BE2C (cell line): ENCODE measurements at regions not wholly inside any gene's neighbourhood (a gene's known extent, or its start where the extent isn't known, plus 50 kb on each side); places are given as distances from the start of the nearest gene placed in this dataset.

Experiments used
- DNase-seq: peaks from one replicate; pipeline ENCODE4 v3.0.0-alpha.2; 2020
- H3K27me3 ChIP-seq: fragments of 250-450 bp; sonication (Bioruptor Pico); 2 replicates; pipeline ENCODE4 v1.5.1; 2020; ENCODE audit warnings: mild to moderate bottlenecking
- H3K36me3 ChIP-seq: fragments of 250-450 bp; sonication (Bioruptor Pico); 2 replicates; pipeline ENCODE4 v1.5.1; 2020; ENCODE audit warnings: mild to moderate bottlenecking
- H3K4me1 ChIP-seq: fragments of 250-450 bp; sonication (Bioruptor Pico); 2 replicates; pipeline ENCODE4 v1.5.1; 2020
- H3K4me3 ChIP-seq: 2 replicates; pipeline ENCODE4 v1.5.1; 2011; ENCODE audit warnings: low read depth, low read length
- H3K9me3 ChIP-seq: fragments of 250-450 bp; sonication (Bioruptor Pico); 2 replicates; pipeline ENCODE4 v1.5.1; 2020
- TF ChIP-seq, protein P1 (sequence below): IDR thresholded peaks from 2 replicates; pipeline ENCODE4 v1.5.1; 2012; ENCODE audit warnings: mild to moderate bottlenecking, low read depth, low read length

DNA sequence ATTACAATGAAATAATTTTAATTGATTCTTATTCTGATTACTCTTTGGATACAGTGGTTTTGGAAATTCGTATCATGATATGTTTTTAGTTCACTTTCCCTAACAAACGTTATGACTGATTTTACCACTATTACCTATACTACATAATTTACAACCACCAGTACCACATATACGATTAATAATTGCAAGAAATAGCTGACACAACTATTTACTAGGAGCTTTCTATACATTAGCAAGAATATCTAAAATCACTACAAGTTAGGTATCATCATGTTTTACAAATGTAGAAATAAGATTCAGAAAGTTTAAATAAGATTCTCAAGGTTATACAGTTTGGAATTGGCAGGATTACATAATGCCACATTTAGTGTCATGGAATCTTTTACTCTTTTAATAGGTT lies 1401.1 kb upstream of the RAG2 start:
- no peaks in the 10 kb centered on the region for H3K27me3 ChIP-seq
- DNase-seq: no peak
- H3K4me1 ChIP-seq: no peaks in the 10 kb centered on the region
- H3K4me3 ChIP-seq: no peak overlapping the region
- no peaks in the 10 kb centered on the region for H3K36me3 ChIP-seq
- TF ChIP-seq, protein P1, sequence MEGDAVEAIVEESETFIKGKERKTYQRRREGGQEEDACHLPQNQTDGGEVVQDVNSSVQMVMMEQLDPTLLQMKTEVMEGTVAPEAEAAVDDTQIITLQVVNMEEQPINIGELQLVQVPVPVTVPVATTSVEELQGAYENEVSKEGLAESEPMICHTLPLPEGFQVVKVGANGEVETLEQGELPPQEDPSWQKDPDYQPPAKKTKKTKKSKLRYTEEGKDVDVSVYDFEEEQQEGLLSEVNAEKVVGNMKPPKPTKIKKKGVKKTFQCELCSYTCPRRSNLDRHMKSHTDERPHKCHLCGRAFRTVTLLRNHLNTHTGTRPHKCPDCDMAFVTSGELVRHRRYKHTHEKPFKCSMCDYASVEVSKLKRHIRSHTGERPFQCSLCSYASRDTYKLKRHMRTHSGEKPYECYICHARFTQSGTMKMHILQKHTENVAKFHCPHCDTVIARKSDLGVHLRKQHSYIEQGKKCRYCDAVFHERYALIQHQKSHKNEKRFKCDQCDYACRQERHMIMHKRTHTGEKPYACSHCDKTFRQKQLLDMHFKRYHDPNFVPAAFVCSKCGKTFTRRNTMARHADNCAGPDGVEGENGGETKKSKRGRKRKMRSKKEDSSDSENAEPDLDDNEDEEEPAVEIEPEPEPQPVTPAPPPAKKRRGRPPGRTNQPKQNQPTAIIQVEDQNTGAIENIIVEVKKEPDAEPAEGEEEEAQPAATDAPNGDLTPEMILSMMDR: no peak
- H3K9me3 ChIP-seq: no peaks in the 10 kb centered on the region

DNA sequence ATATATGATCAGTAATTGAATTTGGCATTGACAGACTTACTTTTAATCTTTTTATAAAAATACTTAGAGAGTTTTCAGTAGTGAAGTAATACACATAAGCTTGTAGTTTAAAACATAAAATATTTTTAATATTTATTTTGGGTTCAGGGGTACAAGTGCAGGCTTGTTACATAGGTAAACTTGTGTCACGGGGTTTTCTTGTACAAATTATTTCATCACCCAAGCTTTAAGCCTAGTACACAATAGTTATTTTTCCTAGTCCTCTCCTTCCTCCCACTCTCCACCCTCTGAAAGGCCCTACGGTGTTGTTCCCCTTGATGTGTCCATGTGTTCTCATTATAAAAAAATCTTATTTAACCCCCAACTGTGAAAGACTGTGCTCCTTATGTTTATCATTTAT lies 1397.8 kb upstream of the RAG2 start:
- no peaks in the 10 kb centered on the region for H3K27me3 ChIP-seq
- H3K4me1 ChIP-seq: no peaks in the 10 kb centered on the region
- DNase-seq: no peak
- no peaks in the 10 kb centered on the region for H3K9me3 ChIP-seq
- H3K4me3 ChIP-seq: no peak overlapping the region
- H3K36me3 ChIP-seq: no peaks in the 10 kb centered on the region
- TF ChIP-seq, protein P1: no peak

DNA sequence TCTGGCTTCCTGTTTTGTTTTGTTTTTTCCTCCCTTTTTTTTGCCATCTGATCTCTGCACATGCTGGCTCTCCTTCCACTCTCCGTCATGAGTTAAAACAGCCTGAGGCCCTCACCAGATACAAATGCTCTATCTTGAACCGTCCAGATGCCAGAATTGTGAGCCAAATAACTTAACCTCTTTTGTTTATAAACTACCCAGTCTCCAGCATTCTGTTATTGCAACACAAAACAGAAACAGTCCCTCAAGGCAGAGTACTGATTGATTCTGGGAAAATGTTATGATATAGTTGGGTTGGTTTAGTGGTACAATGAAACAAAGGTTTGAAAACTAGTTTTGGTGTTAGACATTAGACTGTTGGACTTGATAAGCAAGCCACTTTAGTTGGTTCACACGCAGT lies 1390.0 kb upstream of the RAG2 start:
- DNase-seq: peak; percentile 58
- TF ChIP-seq, protein P1: no peak
- no peaks in the 10 kb centered on the region for H3K9me3 ChIP-seq
- H3K27me3 ChIP-seq: no peaks in the 10 kb centered on the region
- no peaks in the 10 kb centered on the region for H3K36me3 ChIP-seq
- no peaks in the 10 kb centered on the region for H3K4me1 ChIP-seq
- no peak overlapping the region for H3K4me3 ChIP-seq

GRCh38 chr11:37984991-37985390 lies 1387.0 kb upstream of the RAG2 start:
- Histone ChIP-seq H3K27me3 (no peaks in the 10 kb centered on the region), H3K9me3 (no peaks in the 10 kb centered on the region), H3K4me3 (no peak overlapping the region), H3K36me3 (no peaks in the 10 kb centered on the region), H3K4me1 (no peaks in the 10 kb centered on the region)
- TF ChIP-seq, protein P1: no peak
- DNase-seq: no peak

GRCh38 chr11:37978647-37979046 lies 1380.6 kb upstream of the RAG2 start:
- Histone ChIP-seq H3K4me1 (no peaks in the 10 kb centered on the region), H3K4me3 (no peak overlapping the region), H3K36me3 (no peaks in the 10 kb centered on the region), H3K9me3 (no peaks in the 10 kb centered on the region), H3K27me3 (no peaks in the 10 kb centered on the region)
- TF ChIP-seq, protein P1: no peak
- DNase-seq: no peak

DNA sequence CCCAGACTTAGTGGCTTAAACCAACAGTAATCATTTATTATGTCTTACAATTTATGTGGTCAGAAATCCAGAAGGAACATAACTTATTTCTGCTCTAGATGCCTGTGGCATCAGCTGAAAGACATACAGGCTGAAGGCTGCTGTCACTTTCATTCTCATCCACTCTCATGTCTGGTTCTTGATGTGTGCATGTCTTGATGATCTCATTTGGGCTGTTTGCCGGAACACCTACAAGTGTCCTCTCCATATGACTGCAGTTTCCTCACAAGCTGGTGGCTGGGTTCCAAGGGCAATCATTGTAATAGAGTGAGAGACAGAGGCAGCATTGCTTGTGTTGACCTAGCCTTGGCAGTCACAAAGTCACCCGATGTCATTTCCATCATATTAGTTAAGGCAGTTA lies 1375.9 kb upstream of the RAG2 start:
- H3K4me3 ChIP-seq: no peak overlapping the region

More for the DNA sequence above, 1375.9 kb upstream of the RAG2 start:
- no peaks in the 10 kb centered on the region for H3K36me3 ChIP-seq
- no peaks in the 10 kb centered on the region for H3K9me3 ChIP-seq
- TF ChIP-seq, protein P1: no peak
- H3K27me3 ChIP-seq: no peaks in the 10 kb centered on the region
- no peak for DNase-seq
- no peaks in the 10 kb centered on the region for H3K4me1 ChIP-seq
